AG04449 (cell line): ENCODE measurements at regions not wholly inside any gene's neighbourhood (a gene's known extent, or its start where the extent isn't known, plus 50 kb on each side); places are given as distances from the start of the nearest gene placed in this dataset.

Experiments
- CTCF ChIA-PET: fragments of 350-600 bp; formaldehyde crosslinking; extraction: SDS; loops from one replicate; lab custom pipeline; 2021; ENCODE audit warnings: antibody characterized with exemption; lab: Yijun Ruan, JAX
- POLR2A ChIA-PET: fragments of 400-600, 350-600 bp; formaldehyde crosslinking; extraction: SDS; loops from one replicate; lab custom pipeline; 2020; ENCODE audit warnings: antibody characterized with exemption, inconsistent platforms; lab: Yijun Ruan, JAX
- DNase-seq: peaks from one replicate; pipeline ENCODE4 v3.0.0-alpha.2; 2010; ENCODE audit warnings: low read depth, low spot score
- H3K4me3 ChIP-seq: 2 replicates; pipeline ENCODE4 v1.5.1; 2011; ENCODE audit warnings: low read depth, mild to moderate bottlenecking, control low read depth, low read length
- CTCF ChIP-seq: IDR thresholded peaks from one replicate; pipeline ENCODE4 v1.5.1; 2011; ENCODE audit warnings: mild to moderate bottlenecking, moderate library complexity, low read length, control low read depth, inconsistent platforms; ENCODE audit not compliant: insufficient read depth; ENCODE audit errors: missing control alignments

GRCh38 chr6:30800871-30801270 lies 56.5 kb upstream of the IER3 start:
- POLR2A ChIA-PET: interaction anchor here (0.7 to 1.1 kb wide), 2 partner anchors 19 to 49 kb away, joined by 3 to 5 read pairs; no protein-coding TSS in a partner anchor
- TF ChIP-seq CTCF: no peak
- CTCF ChIA-PET: interaction anchor here (0.7 to 1.4 kb wide), 4 partner anchors 8 to 128 kb away, joined by 3 to 4 read pairs (median 3); partner anchors contain the start of genes DHX16 and VARS2
- no peak overlapping the region for H3K4me3 ChIP-seq
- no peak for DNase-seq

GRCh38 chr6:30799210-30799609 lies 54.9 kb upstream of the IER3 start:
- ChIA-PET CTCF (interaction anchor here (1.0 to 1.1 kb wide), 3 partner anchors 17 to 24 kb away, joined by 3 read pairs; no protein-coding TSS in a partner anchor), POLR2A (no interaction called here)
- no peak for TF ChIP-seq CTCF
- DNase-seq: no peak
- H3K4me3 ChIP-seq: no peak overlapping the region

- ChIA-PET POLR2A (no interaction called here), CTCF (interaction anchor here (1.0 to 1.1 kb wide), 2 partner anchors 17 to 24 kb away, joined by 3 read pairs; no protein-coding TSS in a partner anchor)
- TF ChIP-seq CTCF: no peak
- DNase-seq: no peak
- H3K4me3 ChIP-seq: no peak overlapping the region
Observed at GRCh38 chr6:30798494-30798893, 54.1 kb upstream of the IER3 start.

- no peak overlapping the region for H3K4me3 ChIP-seq
- no peak for TF ChIP-seq CTCF
- no peak for DNase-seq
- ChIA-PET POLR2A (no interaction called here), CTCF (interaction anchor here (0.7 to 1.0 kb wide), 2 partner anchors 16 to 24 kb away, joined by 3 to 5 read pairs; no protein-coding TSS in a partner anchor)
Observed at GRCh38 chr6:30795549-30796293, 51.4 kb upstream of the IER3 start.
